ENCODE measurements at regions not wholly inside any gene's neighbourhood (a gene's known extent, or its start where the extent isn't known, plus 50 kb on each side); places are given as distances from the start of the nearest gene placed in this dataset.

DNA sequence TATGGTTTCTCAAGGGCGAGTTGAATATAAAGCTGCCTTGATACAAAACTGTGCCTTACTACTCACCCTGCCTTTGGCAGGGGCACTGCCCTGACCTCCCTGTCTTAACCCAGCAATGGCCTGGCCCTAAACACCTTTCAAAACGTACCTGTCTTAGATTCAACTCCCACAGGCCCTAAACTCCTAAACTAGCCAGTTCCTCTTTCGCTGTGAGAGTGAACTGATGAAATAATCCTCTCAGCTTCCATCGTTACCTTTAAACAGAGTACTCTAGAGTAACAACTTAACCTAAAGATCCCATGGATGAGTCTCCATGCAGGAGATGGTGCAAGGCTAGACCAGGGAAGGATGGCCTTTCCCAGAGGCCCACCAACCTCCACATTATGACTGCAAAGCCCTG, 133.0 kb upstream of the THBS1 start:
- ChIA-PET POLR2A (no interaction called here), CTCF (interaction anchor here (1.1 kb wide), 1 partner anchor 9 kb away, joined by 3 read pairs; no protein-coding TSS in a partner anchor)
- no peak for TF ChIP-seq SOX15 (CRISPR knock-in tag; IDR thresholded peaks at IDR 0.05)
- TF ChIP-seq NR1H2 (CRISPR knock-in tag; IDR thresholded peaks at IDR 0.05): no peak
- TF ChIP-seq, protein P1, sequence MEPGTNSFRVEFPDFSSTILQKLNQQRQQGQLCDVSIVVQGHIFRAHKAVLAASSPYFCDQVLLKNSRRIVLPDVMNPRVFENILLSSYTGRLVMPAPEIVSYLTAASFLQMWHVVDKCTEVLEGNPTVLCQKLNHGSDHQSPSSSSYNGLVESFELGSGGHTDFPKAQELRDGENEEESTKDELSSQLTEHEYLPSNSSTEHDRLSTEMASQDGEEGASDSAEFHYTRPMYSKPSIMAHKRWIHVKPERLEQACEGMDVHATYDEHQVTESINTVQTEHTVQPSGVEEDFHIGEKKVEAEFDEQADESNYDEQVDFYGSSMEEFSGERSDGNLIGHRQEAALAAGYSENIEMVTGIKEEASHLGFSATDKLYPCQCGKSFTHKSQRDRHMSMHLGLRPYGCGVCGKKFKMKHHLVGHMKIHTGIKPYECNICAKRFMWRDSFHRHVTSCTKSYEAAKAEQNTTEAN (CRISPR knock-in tag; IDR thresholded peaks at IDR 0.05): no peak
- no peak for TF ChIP-seq JAZF1 (CRISPR knock-in tag; IDR thresholded peaks at IDR 0.05)
- TF ChIP-seq ELF4 (CRISPR knock-in tag; IDR thresholded peaks at IDR 0.05; ENCODE audit: low read depth): no peak
- no peak for TF ChIP-seq ATF1 (CRISPR knock-in tag; IDR thresholded peaks at IDR 0.05)
- TF ChIP-seq, protein P2, sequence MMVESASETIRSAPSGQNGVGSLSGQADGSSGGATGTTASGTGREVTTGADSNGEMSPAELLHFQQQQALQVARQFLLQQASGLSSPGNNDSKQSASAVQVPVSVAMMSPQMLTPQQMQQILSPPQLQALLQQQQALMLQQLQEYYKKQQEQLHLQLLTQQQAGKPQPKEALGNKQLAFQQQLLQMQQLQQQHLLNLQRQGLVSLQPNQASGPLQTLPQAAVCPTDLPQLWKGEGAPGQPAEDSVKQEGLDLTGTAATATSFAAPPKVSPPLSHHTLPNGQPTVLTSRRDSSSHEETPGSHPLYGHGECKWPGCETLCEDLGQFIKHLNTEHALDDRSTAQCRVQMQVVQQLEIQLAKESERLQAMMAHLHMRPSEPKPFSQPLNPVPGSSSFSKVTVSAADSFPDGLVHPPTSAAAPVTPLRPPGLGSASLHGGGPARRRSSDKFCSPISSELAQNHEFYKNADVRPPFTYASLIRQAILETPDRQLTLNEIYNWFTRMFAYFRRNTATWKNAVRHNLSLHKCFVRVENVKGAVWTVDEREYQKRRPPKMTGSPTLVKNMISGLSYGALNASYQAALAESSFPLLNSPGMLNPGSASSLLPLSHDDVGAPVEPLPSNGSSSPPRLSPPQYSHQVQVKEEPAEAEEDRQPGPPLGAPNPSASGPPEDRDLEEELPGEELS (CRISPR knock-in tag; IDR thresholded peaks at IDR 0.05): no peak
- no peak for TF ChIP-seq ZNF396 (CRISPR knock-in tag; IDR thresholded peaks at IDR 0.05; ENCODE audit: borderline replicate concordance)
- TF ChIP-seq, protein P3, sequence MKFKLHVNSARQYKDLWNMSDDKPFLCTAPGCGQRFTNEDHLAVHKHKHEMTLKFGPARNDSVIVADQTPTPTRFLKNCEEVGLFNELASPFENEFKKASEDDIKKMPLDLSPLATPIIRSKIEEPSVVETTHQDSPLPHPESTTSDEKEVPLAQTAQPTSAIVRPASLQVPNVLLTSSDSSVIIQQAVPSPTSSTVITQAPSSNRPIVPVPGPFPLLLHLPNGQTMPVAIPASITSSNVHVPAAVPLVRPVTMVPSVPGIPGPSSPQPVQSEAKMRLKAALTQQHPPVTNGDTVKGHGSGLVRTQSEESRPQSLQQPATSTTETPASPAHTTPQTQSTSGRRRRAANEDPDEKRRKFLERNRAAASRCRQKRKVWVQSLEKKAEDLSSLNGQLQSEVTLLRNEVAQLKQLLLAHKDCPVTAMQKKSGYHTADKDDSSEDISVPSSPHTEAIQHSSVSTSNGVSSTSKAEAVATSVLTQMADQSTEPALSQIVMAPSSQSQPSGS (CRISPR knock-in tag; IDR thresholded peaks at IDR 0.05; ENCODE audit: borderline replicate concordance, low read depth): no peak
- TF ChIP-seq, protein P4, sequence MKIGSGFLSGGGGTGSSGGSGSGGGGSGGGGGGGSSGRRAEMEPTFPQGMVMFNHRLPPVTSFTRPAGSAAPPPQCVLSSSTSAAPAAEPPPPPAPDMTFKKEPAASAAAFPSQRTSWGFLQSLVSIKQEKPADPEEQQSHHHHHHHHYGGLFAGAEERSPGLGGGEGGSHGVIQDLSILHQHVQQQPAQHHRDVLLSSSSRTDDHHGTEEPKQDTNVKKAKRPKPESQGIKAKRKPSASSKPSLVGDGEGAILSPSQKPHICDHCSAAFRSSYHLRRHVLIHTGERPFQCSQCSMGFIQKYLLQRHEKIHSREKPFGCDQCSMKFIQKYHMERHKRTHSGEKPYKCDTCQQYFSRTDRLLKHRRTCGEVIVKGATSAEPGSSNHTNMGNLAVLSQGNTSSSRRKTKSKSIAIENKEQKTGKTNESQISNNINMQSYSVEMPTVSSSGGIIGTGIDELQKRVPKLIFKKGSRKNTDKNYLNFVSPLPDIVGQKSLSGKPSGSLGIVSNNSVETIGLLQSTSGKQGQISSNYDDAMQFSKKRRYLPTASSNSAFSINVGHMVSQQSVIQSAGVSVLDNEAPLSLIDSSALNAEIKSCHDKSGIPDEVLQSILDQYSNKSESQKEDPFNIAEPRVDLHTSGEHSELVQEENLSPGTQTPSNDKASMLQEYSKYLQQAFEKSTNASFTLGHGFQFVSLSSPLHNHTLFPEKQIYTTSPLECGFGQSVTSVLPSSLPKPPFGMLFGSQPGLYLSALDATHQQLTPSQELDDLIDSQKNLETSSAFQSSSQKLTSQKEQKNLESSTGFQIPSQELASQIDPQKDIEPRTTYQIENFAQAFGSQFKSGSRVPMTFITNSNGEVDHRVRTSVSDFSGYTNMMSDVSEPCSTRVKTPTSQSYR (CRISPR knock-in tag; IDR thresholded peaks at IDR 0.05): no peak
- TF ChIP-seq, protein P5, sequence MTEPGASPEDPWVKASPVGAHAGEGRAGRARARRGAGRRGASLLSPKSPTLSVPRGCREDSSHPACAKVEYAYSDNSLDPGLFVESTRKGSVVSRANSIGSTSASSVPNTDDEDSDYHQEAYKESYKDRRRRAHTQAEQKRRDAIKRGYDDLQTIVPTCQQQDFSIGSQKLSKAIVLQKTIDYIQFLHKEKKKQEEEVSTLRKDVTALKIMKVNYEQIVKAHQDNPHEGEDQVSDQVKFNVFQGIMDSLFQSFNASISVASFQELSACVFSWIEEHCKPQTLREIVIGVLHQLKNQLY (CRISPR knock-in tag; IDR thresholded peaks at IDR 0.05): no peak
- TF ChIP-seq JUN (CRISPR knock-in tag; IDR thresholded peaks at IDR 0.05): no peak
- no peak for TF ChIP-seq SMAD4 (CRISPR knock-in tag; IDR thresholded peaks at IDR 0.05)
- TF ChIP-seq NR2C2 (CRISPR knock-in tag; IDR thresholded peaks at IDR 0.05): no peak
- TF ChIP-seq, protein P6, sequence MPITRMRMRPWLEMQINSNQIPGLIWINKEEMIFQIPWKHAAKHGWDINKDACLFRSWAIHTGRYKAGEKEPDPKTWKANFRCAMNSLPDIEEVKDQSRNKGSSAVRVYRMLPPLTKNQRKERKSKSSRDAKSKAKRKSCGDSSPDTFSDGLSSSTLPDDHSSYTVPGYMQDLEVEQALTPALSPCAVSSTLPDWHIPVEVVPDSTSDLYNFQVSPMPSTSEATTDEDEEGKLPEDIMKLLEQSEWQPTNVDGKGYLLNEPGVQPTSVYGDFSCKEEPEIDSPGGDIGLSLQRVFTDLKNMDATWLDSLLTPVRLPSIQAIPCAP (CRISPR knock-in tag; IDR thresholded peaks at IDR 0.05): no peak
- no peak for TF ChIP-seq TP53 (CRISPR knock-in tag; IDR thresholded peaks at IDR 0.05)
- TF ChIP-seq ZNF121 (CRISPR knock-in tag; IDR thresholded peaks at IDR 0.05): no peak
- no peak for TF ChIP-seq NFE2L1 (CRISPR knock-in tag; IDR thresholded peaks at IDR 0.05)
- TF ChIP-seq, protein P7, sequence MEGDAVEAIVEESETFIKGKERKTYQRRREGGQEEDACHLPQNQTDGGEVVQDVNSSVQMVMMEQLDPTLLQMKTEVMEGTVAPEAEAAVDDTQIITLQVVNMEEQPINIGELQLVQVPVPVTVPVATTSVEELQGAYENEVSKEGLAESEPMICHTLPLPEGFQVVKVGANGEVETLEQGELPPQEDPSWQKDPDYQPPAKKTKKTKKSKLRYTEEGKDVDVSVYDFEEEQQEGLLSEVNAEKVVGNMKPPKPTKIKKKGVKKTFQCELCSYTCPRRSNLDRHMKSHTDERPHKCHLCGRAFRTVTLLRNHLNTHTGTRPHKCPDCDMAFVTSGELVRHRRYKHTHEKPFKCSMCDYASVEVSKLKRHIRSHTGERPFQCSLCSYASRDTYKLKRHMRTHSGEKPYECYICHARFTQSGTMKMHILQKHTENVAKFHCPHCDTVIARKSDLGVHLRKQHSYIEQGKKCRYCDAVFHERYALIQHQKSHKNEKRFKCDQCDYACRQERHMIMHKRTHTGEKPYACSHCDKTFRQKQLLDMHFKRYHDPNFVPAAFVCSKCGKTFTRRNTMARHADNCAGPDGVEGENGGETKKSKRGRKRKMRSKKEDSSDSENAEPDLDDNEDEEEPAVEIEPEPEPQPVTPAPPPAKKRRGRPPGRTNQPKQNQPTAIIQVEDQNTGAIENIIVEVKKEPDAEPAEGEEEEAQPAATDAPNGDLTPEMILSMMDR (IDR thresholded peaks at IDR 0.05): no peak
- TF ChIP-seq FOXP1 (CRISPR knock-in tag; IDR thresholded peaks at IDR 0.05; ENCODE audit: borderline replicate concordance): no peak
- Mint-ChIP-seq H3K36me3 (peaks cover 14% of the 10 kb centered on the region), H3K9me3 (peaks cover 25% of the 10 kb centered on the region), H3K4me1 (peaks cover 16% of the 10 kb centered on the region), H3K27me3 (ENCODE audit: low read depth) (no peaks in the 10 kb centered on the region; the same call in 1 of the 2 replicates), H3K27ac (peak overlapping the region; percentile 19; the same call in 1 of the 2 replicates), H3K4me3 (no peak overlapping the region)
- ATAC-seq (no peak), DNase-seq (ENCODE audit: low spot score) (no peak)
